HPDE6-E6E7 (cell line): ENCODE measurements at regions not wholly inside any gene's neighbourhood (a gene's known extent, or its start where the extent isn't known, plus 50 kb on each side); places are given as distances from the start of the nearest gene placed in this dataset.

Source experiments
- DNase-seq: peaks from one replicate; pipeline ENCODE4 v3.0.0; 2011; ENCODE audit warnings: missing footprints; ENCODE audit errors: extremely low spot score

- DNase-seq, result no peak
Measured at GRCh38 chr13:68173111-68173510, 943.0 kb upstream of the PCDH9 start.

- no peak for DNase-seq
Measured at GRCh38 chr13:68170961-68171360, 940.8 kb upstream of the PCDH9 start.

- DNase-seq, result no peak
Measured at GRCh38 chr13:68168448-68168847, 938.3 kb upstream of the PCDH9 start.

- DNase-seq, result no peak
Measured at GRCh38 chr13:68160466-68160865, 930.3 kb upstream of the PCDH9 start.

- DNase-seq, result no peak
Measured at GRCh38 chr13:68152414-68152813, 922.3 kb upstream of the PCDH9 start.

GRCh38 chr13:68145852-68146251, 915.7 kb upstream of the PCDH9 start:
- DNase-seq, result no peak

- no peak for DNase-seq
Measured at GRCh38 chr13:68128297-68128915, 898.3 kb upstream of the PCDH9 start.

- DNase-seq, result peak; percentile 9
Measured at GRCh38 chr13:68125087-68125480, 894.9 kb upstream of the PCDH9 start.

- no peak for DNase-seq
Measured at GRCh38 chr13:68124437-68125086, 894.4 kb upstream of the PCDH9 start.

GRCh38 chr13:68110178-68110768, 880.1 kb upstream of the PCDH9 start:
- no peak for DNase-seq

- DNase-seq, result no peak
Measured at GRCh38 chr13:68107667-68108066, 877.5 kb upstream of the PCDH9 start.

- DNase-seq, result no peak
Measured at GRCh38 chr13:68099631-68100030, 869.5 kb upstream of the PCDH9 start.

- no peak for DNase-seq
Measured at GRCh38 chr13:68081061-68081460, 850.9 kb upstream of the PCDH9 start.

- DNase-seq, result no peak
Measured at GRCh38 chr13:68078874-68079273, 848.7 kb upstream of the PCDH9 start.

GRCh38 chr13:68078469-68078868, 848.3 kb upstream of the PCDH9 start:
- DNase-seq, result no peak

GRCh38 chr13:68076046-68076445, 845.9 kb upstream of the PCDH9 start:
- DNase-seq, result no peak

GRCh38 chr13:68066879-68067513, 836.9 kb upstream of the PCDH9 start:
- no peak for DNase-seq

- no peak for DNase-seq
Measured at GRCh38 chr13:68064001-68064770, 834.0 kb upstream of the PCDH9 start.

- no peak for DNase-seq
Measured at GRCh38 chr13:68063181-68063580, 833.0 kb upstream of the PCDH9 start.

GRCh38 chr13:68057836-68058235, 827.7 kb upstream of the PCDH9 start:
- no peak for DNase-seq

GRCh38 chr13:68056816-68057710, 826.9 kb upstream of the PCDH9 start:
- peak; percentile 20 for DNase-seq
